Muscle layer of colon (tissue), 2 donors: ENCODE measurements at regions not wholly inside any gene's neighbourhood (a gene's known extent, or its start where the extent isn't known, plus 50 kb on each side); places are given as distances from the start of the nearest gene placed in this dataset.
"Not testable (repeated sequence)": the region's sequence is repeated elsewhere in the genome, so short reads cannot be mapped to it uniquely, and the experiment has no call there.

ENCODE experiments used
- H3K27ac ChIP-seq: one replicate; pipeline ENCODE4 v1.7.0; 2013; ENCODE audit warnings: low read depth, mild to moderate bottlenecking, low read length, moderate library complexity
- H3K27me3 ChIP-seq, 2 donors: one replicate each; pipeline ENCODE4 v1.7.0; 2013; ENCODE audit warnings: low read length in 2 of 2, mild to moderate bottlenecking in 2 of 2; ENCODE audit not compliant: insufficient read depth in 2 of 2, control insufficient read depth in 1 of 2
- H3K36me3 ChIP-seq: one replicate; pipeline ENCODE4 v1.7.0; 2013; ENCODE audit warnings: mild to moderate bottlenecking, low read length; ENCODE audit not compliant: insufficient read depth
- H3K4me1 ChIP-seq: one replicate; pipeline ENCODE4 v1.7.0; 2013; ENCODE audit warnings: mild to moderate bottlenecking, low read length; ENCODE audit not compliant: insufficient read depth
- H3K4me3 ChIP-seq, 2 donors: one replicate each; pipeline ENCODE4 v1.7.0; 2013; ENCODE audit warnings: low read length in 2 of 2, low read depth in 1 of 2, mild to moderate bottlenecking in 1 of 2, moderate library complexity in 1 of 2
- H3K9ac ChIP-seq: one replicate; pipeline ENCODE4 v1.7.0; 2013; ENCODE audit warnings: low read length
- H3K9me3 ChIP-seq: one replicate; pipeline ENCODE4 v1.7.0; 2013; ENCODE audit warnings: mild to moderate bottlenecking, low read length
- donor health status: abdominal sarcoma.
- donor health status: Adenocarcinoma of cecum.

DNA sequence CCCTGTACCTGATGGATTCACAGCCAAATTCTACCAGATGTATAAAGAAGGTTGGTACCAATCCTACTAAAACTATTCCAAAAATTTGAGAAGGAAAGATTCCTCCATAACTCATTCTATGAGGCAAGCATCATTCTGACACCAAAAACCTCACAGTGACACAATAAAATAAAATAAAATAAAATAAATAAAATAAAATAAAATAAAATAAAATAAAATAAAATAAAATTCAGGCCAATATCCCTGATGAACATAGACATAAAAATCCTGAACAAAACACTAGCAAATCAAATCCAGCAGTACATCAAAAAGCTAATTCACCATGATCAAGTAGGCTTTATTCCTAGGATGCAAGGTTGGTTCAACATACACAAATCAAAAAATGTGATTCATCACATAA lies 108.1 kb downstream of the PROX1 start:
- not testable (repeated sequence) for H3K27ac ChIP-seq, H3K36me3 ChIP-seq, H3K9ac ChIP-seq, H3K9me3 ChIP-seq, H3K4me3 ChIP-seq, H3K4me1 ChIP-seq, H3K27me3 ChIP-seq

DNA sequence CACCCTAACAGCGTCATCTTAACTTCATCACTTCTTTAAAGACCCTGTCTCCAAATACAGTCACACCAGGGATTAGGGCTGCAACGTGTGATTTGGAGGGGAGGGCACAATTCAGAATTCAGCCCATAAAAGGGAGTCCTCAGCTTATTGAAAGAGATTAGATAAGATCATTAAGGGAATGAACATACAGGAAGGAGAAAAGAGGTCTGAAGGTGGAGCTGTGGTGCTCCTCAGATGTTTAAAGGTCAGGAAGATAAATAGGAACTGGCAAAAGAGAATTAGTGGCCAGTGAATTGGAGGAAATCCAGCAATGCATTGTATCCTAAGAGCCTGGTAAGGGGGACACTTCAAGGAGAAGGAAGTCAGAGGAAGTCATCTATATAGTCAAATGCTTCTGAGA lies 113.5 kb downstream of the PROX1 start:
- Histone ChIP-seq H3K4me3 (no peak overlapping the region), H3K27me3 (no peaks in the 10 kb centered on the region), H3K9ac (no peak overlapping the region), H3K4me1 (no peaks in the 10 kb centered on the region), H3K9me3 (no peaks in the 10 kb centered on the region), H3K36me3 (no peaks in the 10 kb centered on the region), H3K27ac (no peak overlapping the region)

DNA sequence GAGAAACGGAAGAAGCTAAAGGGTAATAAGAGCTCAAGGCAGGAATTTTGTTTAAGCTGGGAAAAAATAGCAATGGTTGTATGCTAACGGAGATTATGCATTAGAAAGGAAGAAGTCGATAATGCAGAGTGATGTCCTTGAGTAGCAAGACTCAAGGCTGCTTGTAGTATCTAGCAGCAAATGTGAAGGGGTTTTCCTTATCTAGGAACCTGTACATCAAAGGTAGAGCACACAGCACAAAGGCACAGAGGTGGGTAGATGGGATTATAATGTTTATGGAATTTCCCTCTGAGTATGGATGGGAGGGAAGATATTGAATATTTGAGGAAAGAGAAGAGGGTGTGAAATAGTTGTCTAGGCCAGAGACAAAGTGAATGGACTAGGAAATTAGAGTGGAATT lies 114.1 kb downstream of the PROX1 start:
- no peaks in the 10 kb centered on the region for H3K4me1 ChIP-seq
- no peak overlapping the region for H3K4me3 ChIP-seq
- no peaks in the 10 kb centered on the region for H3K27me3 ChIP-seq
- H3K9me3 ChIP-seq = no peaks in the 10 kb centered on the region
- H3K9ac ChIP-seq = no peak overlapping the region
- no peaks in the 10 kb centered on the region for H3K36me3 ChIP-seq
- H3K27ac ChIP-seq = no peak overlapping the region

DNA sequence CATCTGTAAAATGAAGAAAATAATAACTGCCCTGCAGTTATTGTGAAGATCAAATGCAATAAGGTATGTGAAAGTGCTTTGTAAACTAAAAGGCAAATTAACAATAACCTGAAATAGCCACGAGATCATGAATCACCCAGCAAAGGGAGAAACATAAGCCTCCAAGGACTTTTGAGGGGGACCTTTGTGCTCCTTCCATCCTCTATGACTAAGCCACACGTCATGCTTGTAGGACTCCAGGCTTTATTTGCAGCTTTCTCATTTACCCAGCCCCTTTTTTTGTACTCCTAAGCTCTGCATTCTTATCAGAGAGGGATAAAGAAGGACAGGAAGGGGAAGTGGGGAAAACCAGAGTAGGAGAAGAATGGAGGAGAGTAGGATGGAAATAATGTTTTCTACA lies 115.1 kb downstream of the PROX1 start:
- no peak overlapping the region for H3K4me3 ChIP-seq
- no peaks in the 10 kb centered on the region for H3K27me3 ChIP-seq
- no peak overlapping the region for H3K9ac ChIP-seq
- H3K27ac ChIP-seq = no peak overlapping the region
- no peaks in the 10 kb centered on the region for H3K36me3 ChIP-seq
- H3K4me1 ChIP-seq = no peaks in the 10 kb centered on the region
- H3K9me3 ChIP-seq = no peaks in the 10 kb centered on the region

DNA sequence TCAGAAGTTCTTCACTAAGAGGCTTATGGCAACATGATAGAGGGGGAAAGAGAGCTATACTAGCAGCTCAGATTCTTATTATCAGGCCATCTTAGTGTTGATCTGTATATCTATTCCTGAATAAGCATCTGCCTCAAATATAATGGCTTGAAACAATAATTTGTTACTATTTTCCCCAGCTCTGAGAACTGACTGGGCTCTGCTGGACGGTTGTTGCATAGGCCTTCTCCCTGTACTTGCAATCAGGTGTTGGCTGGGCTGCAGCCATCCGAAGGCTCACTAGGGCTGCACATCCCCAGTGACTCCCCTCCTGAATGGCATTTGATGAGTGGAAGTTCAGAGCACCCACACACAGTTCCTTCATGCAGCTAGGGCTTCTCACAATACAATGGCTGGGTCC lies 116.0 kb downstream of the PROX1 start:
- Histone ChIP-seq H3K27me3 (no peaks in the 10 kb centered on the region), H3K36me3 (no peaks in the 10 kb centered on the region), H3K9ac (no peak overlapping the region), H3K9me3 (no peaks in the 10 kb centered on the region), H3K4me3 (no peak overlapping the region), H3K27ac (no peak overlapping the region), H3K4me1 (no peaks in the 10 kb centered on the region)

DNA sequence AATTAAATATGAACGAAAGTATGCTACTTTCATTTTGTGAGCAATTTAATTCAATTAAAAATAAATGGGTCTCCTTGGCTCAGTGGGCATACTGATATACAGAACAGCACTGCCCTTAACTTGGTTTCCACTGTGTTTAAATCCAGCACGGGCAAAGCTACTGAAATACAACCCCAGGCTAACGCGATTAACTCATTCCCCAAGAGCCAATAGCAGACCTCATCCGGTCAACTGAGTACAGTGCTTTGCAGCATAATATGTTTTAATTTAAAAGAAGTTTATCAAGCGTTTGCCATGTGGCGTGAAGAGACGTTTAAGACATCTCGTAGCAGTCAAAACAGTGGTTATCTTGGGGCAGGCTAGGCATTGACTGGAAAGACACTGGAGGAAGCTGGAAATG lies 118.6 kb downstream of the PROX1 start:
- H3K27ac ChIP-seq = no peak overlapping the region
- no peak overlapping the region for H3K4me3 ChIP-seq
- no peaks in the 10 kb centered on the region for H3K27me3 ChIP-seq
- H3K36me3 ChIP-seq = no peaks in the 10 kb centered on the region
- H3K4me1 ChIP-seq = no peaks in the 10 kb centered on the region
- no peaks in the 10 kb centered on the region for H3K9me3 ChIP-seq
- no peak overlapping the region for H3K9ac ChIP-seq

DNA sequence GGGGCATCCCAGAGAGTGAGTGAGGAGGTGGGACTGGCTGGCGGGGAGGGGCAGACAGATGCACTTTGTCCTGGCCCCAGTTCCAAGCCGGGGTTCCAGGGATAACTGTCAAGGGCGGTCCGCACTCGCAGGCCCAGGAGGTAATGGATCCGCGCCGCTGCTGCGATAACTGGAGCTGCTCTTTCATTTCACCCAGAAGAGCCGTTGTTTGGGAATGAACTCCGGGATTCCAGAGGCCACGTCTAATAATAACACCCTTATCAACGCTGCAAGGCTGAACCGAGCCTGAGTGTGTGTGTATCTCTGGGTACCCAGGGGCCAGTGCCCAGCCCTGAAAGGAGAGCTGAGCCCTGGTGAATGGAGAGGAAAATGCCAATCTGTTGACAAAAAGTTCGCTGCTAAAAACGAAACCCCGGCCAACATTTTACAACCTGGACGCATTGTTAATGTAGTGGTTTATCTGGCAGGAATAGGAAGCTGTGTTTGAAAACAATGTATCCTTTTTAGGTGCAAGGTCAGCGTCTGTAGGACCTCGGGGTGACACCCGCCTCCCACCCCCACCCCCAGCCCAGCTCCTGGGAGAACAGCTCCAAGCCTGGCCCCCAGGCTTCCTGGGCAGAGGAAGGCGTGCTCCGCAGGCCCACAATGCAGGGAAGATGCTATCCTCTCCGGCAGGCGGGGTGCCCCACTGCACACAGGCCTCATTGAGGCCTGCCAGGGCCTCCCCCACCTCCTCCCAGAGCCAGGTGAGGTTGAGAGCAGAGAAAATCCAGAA lies 119.7 kb downstream of the PROX1 start:
- no peaks in the 10 kb centered on the region for H3K9me3 ChIP-seq
- H3K27me3 ChIP-seq = no peaks in the 10 kb centered on the region
- no peak overlapping the region for H3K27ac ChIP-seq
- no peaks in the 10 kb centered on the region for H3K4me1 ChIP-seq
- H3K36me3 ChIP-seq = no peaks in the 10 kb centered on the region
- H3K4me3 ChIP-seq = no peak overlapping the region
- H3K9ac ChIP-seq = no peak overlapping the region

DNA sequence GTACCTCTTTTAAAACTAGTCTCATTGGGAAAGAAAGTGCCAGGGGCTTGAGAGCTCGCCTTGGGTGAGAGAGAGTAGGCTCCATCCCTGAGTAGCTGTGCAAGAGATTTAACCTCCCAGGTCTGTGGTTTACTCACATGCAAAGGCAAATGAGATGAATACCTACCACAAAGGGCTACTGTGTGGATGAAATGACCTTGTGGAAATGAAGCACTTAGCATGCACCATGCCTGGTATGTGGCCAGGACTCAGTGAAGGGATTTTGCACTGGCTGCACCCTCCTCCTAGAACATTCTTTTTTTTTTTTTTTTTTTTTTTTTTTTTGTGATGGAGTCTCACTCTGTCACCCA lies 120.3 kb downstream of the PROX1 start:
- H3K4me1 ChIP-seq = no peaks in the 10 kb centered on the region
- no peak overlapping the region for H3K9ac ChIP-seq
- no peaks in the 10 kb centered on the region for H3K36me3 ChIP-seq
- no peaks in the 10 kb centered on the region for H3K9me3 ChIP-seq
- no peaks in the 10 kb centered on the region for H3K27me3 ChIP-seq
- H3K27ac ChIP-seq = no peak overlapping the region
- no peak overlapping the region for H3K4me3 ChIP-seq

DNA sequence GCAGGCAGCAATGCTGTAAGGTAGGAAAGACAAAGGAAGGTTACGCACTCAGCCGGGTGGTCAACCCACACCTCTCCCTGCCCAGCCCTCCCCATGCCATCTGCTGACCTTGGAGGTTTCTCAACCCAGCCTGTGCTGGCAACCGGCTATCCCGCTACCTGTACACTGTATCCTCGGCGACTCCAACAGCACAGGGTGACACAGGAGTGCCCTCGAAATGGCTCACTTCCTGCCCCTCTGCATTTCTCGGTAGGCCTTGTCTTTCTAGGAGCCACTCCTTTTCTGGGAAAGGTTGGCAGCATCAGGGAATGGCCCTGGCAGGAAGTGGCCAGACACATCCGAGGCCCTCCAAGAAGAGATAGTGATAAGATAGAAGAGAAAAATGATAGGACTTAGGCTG lies 124.0 kb downstream of the PROX1 start:
- H3K36me3 ChIP-seq = no peaks in the 10 kb centered on the region
- H3K9me3 ChIP-seq = no peaks in the 10 kb centered on the region
- H3K9ac ChIP-seq = no peak overlapping the region
- H3K27ac ChIP-seq = no peak overlapping the region
- H3K27me3 ChIP-seq = no peaks in the 10 kb centered on the region
- H3K4me1 ChIP-seq = no peaks in the 10 kb centered on the region
- no peak overlapping the region for H3K4me3 ChIP-seq

DNA sequence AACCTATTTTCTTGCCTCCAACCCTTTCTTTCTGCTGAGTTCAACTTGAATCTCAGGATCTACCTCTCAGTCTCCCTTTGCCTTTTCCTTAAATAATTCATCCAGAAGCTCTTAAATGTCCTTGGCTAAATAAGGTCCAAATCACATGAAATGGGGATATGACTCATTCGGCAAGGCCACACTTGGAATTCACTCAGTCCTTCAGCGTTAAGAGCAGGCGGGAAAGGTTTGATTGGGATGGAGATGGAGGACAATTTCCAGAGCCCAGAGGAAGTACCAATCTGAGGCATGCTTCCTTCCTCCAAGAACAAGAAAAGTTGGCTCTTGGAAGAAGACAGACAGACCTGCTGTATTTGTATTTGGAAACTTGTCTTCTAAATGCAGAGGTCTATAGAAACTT lies 128.5 kb downstream of the PROX1 start:
- H3K27me3 ChIP-seq = no peaks in the 10 kb centered on the region
- no peak overlapping the region for H3K9ac ChIP-seq
- no peaks in the 10 kb centered on the region for H3K4me1 ChIP-seq
- H3K36me3 ChIP-seq = no peaks in the 10 kb centered on the region
- H3K9me3 ChIP-seq = peaks cover 16% of the 10 kb centered on the region
- H3K4me3 ChIP-seq = no peak overlapping the region
- no peak overlapping the region for H3K27ac ChIP-seq

DNA sequence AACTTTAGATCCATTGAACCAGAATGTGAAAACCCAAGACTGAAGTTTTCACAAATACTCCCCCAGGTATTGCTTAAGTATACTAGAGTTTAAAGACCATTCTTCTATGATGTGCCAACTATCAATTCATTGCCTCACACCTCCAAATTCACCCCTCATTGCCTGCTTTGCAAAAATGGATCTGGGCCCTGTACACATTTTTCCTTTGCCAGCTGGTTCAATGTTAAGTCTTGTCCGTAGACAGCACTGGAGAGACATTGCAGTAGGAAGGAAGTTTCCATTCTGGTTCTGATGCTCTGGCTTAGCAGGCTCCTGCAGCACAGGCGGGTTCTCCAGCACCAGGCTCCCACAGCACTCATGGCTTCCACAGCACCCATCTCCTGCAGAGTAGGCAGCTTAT lies 130.0 kb downstream of the PROX1 start:
- no peaks in the 10 kb centered on the region for H3K36me3 ChIP-seq
- peak overlapping the region in 1 of 2 donors; percentile 25 for H3K4me3 ChIP-seq
- peaks cover 16% of the 10 kb centered on the region for H3K9me3 ChIP-seq
- no peaks in the 10 kb centered on the region for H3K27me3 ChIP-seq
- H3K9ac ChIP-seq = no peak overlapping the region
- no peak overlapping the region for H3K27ac ChIP-seq
- H3K4me1 ChIP-seq = no peaks in the 10 kb centered on the region

DNA sequence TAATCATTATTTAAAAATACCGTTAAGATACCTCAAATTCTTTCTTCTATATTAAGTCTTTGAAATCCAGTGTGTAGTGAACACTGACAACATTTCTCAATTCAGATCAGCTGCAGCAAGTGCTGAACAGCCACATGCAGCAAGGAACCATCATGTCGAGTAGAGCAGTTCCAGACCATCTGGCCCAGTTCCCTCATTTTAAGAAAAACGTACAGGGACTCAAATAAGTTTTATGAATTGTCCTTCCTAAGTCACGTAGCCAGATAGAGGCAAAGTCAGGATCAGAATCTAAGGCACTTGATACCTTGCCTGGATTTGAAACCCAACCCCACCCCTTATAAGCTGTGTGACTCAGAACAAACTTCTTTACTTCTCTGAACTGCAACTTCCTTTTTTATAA lies 132.4 kb downstream of the PROX1 start:
- no peaks in the 10 kb centered on the region for H3K27me3 ChIP-seq
- no peaks in the 10 kb centered on the region for H3K36me3 ChIP-seq
- H3K4me3 ChIP-seq = no peak overlapping the region
- H3K4me1 ChIP-seq = no peaks in the 10 kb centered on the region
- H3K9me3 ChIP-seq = peaks cover 16% of the 10 kb centered on the region
- no peak overlapping the region for H3K9ac ChIP-seq
- no peak overlapping the region for H3K27ac ChIP-seq
